ENCODE measurements at regions not wholly inside any gene's neighbourhood (a gene's known extent, or its start where the extent isn't known, plus 50 kb on each side); places are given as distances from the start of the nearest gene placed in this dataset.
A peak's percentile ranks its signal among the peaks of the same experiment; 100 is the strongest.
"Not testable (repeated sequence)": the region's sequence is repeated elsewhere in the genome, so short reads cannot be mapped to it uniquely, and the experiment has no call there.

DNA sequence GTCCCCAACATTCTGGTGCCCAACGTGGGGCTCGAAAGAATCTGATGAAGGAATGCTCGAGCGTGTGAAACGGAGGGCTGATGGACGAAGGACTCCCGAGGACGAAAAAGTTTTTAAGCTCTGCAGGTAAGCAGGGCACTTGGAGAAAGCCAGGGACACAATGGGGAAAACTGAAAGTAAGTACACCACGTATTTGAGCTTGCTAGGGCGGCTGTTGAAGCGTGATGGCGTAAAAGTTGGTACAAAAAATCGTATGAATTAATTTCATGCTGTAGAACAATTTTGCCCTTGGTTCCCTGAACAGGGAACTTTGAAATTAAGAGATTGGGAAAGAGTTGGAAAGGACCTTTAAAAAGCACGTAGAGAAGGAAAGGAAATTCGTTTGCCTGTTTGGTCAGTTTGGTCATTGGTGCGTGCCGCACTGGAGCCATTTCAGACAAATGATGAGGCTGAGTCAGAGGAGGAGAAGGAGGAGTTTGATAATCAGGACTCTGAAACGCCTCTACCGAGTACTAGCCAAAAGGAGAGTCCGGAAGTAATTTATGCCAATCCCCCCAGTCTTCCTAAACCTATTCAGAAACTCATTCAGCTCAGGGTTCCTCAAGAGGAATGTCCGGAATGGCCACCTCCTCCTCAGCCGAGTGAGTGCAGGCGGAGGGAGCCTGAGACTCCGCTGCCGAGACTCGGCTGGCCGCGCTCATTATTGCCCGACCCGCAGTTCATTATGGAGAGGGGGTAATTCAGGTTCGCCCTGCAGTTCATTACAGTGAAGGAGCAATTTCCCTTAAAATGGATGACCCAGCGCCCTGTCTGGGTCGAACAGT lies 59.2 kb upstream of the PRSS16 start:
- Histone ChIP-seq H3K4me3 (ENCODE audit: low read depth, low read length) (peak overlapping the region; percentile 48), H3K36me3 (ENCODE audit: control insufficient read depth, insufficient read depth, low read length) (no peaks in the 10 kb centered on the region), H3K27me3 (ENCODE audit: control insufficient read depth, insufficient read depth, low read length) (no peaks in the 10 kb centered on the region)
- peak; percentile 54 for DNase-seq (ENCODE audit: low read depth)
- TF ChIP-seq, protein P1, sequence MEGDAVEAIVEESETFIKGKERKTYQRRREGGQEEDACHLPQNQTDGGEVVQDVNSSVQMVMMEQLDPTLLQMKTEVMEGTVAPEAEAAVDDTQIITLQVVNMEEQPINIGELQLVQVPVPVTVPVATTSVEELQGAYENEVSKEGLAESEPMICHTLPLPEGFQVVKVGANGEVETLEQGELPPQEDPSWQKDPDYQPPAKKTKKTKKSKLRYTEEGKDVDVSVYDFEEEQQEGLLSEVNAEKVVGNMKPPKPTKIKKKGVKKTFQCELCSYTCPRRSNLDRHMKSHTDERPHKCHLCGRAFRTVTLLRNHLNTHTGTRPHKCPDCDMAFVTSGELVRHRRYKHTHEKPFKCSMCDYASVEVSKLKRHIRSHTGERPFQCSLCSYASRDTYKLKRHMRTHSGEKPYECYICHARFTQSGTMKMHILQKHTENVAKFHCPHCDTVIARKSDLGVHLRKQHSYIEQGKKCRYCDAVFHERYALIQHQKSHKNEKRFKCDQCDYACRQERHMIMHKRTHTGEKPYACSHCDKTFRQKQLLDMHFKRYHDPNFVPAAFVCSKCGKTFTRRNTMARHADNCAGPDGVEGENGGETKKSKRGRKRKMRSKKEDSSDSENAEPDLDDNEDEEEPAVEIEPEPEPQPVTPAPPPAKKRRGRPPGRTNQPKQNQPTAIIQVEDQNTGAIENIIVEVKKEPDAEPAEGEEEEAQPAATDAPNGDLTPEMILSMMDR (IDR thresholded peaks at IDR 0.05; ENCODE audit: insufficient read depth, low read length, poor library complexity, severe bottlenecking) = no peak

DNA sequence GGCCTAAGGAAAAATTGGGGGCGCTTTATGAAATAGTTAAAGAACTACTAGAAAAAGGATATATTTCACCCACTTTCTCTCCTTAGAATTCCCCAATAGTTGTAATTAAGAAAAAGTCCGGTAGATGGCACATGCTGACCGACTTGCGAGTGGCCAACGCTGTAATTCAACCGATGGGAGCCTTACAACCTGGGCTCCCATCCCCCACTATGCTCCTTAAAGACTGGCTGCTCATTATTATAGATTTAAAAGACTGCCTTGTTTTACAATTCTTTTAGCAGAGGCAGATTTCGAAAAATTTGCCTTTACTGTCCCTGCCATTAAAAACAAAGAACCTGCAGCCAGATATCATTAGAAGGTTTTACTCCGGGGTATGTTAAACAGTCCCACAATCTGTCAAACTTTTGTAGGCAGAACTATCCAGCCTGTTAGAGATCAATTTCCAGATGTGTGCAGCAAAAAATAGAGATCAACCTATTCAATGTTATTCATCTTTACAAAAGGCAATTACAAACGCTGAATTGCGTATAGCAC lies 58.5 kb upstream of the PRSS16 start:
- TF ChIP-seq, protein P1 (IDR thresholded peaks at IDR 0.05; ENCODE audit: insufficient read depth, low read length, poor library complexity, severe bottlenecking) = peak; percentile 63
- DNase-seq (ENCODE audit: low read depth) = no peak
- H3K36me3 ChIP-seq (ENCODE audit: control insufficient read depth, insufficient read depth, low read length) = no peaks in the 10 kb centered on the region
- H3K27me3 ChIP-seq (ENCODE audit: control insufficient read depth, insufficient read depth, low read length) = no peaks in the 10 kb centered on the region
- H3K4me3 ChIP-seq (ENCODE audit: low read depth, low read length) = peak overlapping the region; percentile 48

DNA sequence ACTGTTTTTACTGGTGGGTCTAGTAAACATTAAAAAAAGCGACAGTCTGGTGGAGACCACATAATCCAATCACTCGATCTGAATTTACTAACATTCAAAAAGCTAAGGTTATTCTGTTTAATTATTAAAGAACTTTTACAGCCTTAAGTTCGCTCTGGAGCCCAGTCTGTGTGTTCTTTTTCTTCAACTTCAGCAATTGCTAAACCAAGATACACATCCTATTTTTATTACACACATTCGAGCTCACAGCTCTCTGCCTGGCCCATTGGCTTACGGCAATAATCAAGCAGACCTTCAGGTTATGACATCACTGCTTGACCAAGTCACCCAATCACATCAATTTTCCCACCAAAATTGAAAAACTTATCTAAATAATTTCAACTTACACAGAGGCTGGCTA lies 57.4 kb upstream of the PRSS16 start:
- Histone ChIP-seq H3K27me3 (ENCODE audit: control insufficient read depth, insufficient read depth, low read length) (no peaks in the 10 kb centered on the region), H3K4me3 (ENCODE audit: low read depth, low read length) (no peak overlapping the region), H3K36me3 (ENCODE audit: control insufficient read depth, insufficient read depth, low read length) (no peaks in the 10 kb centered on the region)
- no peak for DNase-seq (ENCODE audit: low read depth)
- TF ChIP-seq, protein P1 (IDR thresholded peaks at IDR 0.05; ENCODE audit: insufficient read depth, low read length, poor library complexity, severe bottlenecking) = no peak

DNA sequence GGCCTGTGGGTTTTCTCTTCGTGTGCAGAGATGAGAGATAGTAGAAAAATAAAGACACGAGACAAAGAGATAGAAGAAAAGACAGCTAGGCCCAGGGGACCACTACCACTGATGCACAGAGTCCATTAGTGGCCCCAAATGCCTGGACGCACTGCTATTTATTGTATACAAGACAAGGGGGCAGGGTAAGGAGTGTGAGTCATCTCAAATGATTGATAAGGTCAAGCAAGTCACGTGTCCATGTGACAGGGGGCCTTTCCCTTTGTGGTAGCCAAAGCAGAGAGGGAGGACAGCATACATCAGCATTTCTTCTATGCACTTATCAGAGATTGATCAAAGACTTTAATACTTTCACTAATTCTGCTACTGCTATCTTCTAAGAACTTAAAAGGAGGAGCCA lies 53.0 kb upstream of the PRSS16 start:
- H3K36me3 ChIP-seq (ENCODE audit: control insufficient read depth, insufficient read depth, low read length); H3K4me3 ChIP-seq (ENCODE audit: low read depth, low read length); DNase-seq (ENCODE audit: low read depth); H3K27me3 ChIP-seq (ENCODE audit: control insufficient read depth, insufficient read depth, low read length): not testable (repeated sequence)

DNA sequence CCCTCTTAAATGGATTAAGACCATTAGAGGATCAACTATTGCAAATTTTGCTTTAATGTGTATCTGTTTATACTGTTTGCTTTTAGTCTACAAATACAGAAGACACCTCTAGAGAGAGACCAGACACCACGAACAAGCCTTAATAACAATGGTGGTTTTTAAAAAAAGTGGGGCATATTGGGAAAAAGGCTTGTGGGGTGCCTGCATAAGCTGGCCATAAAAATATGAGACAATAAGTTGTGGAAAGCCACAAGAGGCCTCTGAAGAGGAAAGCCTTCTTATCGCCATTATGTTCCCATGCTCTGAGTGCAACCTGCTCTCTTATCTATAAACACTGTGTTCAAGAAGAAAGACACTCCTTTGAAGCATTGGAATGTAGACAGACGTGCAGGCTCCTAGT lies 52.0 kb upstream of the PRSS16 start:
- H3K4me3 ChIP-seq (ENCODE audit: low read depth, low read length); H3K27me3 ChIP-seq (ENCODE audit: control insufficient read depth, insufficient read depth, low read length); DNase-seq (ENCODE audit: low read depth); H3K36me3 ChIP-seq (ENCODE audit: control insufficient read depth, insufficient read depth, low read length): not testable (repeated sequence)
